GM21390 (cell line): ENCODE measurements at regions not wholly inside any gene's neighbourhood (a gene's known extent, or its start where the extent isn't known, plus 50 kb on each side); places are given as distances from the start of the nearest gene placed in this dataset.
"Not testable (repeated sequence)": the region's sequence is repeated elsewhere in the genome, so short reads cannot be mapped to it uniquely, and the experiment has no call there.

ENCODE experiments used
- ATAC-seq: cut with Tn5 transposase; IDR thresholded peaks from one replicate; pipeline ENCODE4 v1.9.1; 2021; ENCODE audit not compliant: unreplicated experiment

- ATAC-seq = no peak
Observed at GRCh38 chr7:108810756-108811385, 241.2 kb downstream of the DNAJB9 start.

- no peak for ATAC-seq
Observed at GRCh38 chr7:108813251-108814014, 243.8 kb downstream of the DNAJB9 start.

GRCh38 chr7:108815815-108816214 is 246.1 kb downstream of the DNAJB9 start:
- ATAC-seq = no peak

- ATAC-seq = no peak
Observed at GRCh38 chr7:108818742-108819141, 249.1 kb downstream of the DNAJB9 start.

- ATAC-seq = no peak
Observed at GRCh38 chr7:108824840-108825580, 255.3 kb downstream of the DNAJB9 start.

GRCh38 chr7:108825581-108825909 is 255.9 kb downstream of the DNAJB9 start:
- ATAC-seq = no peak

- no peak for ATAC-seq
Observed at GRCh38 chr7:108836256-108836655, 266.6 kb downstream of the DNAJB9 start.

GRCh38 chr7:108838198-108838597 is 268.5 kb downstream of the DNAJB9 start:
- ATAC-seq = no peak

GRCh38 chr7:108839076-108839475 is 269.4 kb downstream of the DNAJB9 start:
- ATAC-seq = no peak

GRCh38 chr7:108845951-108846350 is 276.3 kb downstream of the DNAJB9 start:
- no peak for ATAC-seq

GRCh38 chr7:108846471-108846870 is 276.8 kb downstream of the DNAJB9 start:
- no peak for ATAC-seq

GRCh38 chr7:108848486-108848885 is 278.8 kb downstream of the DNAJB9 start:
- ATAC-seq = no peak

GRCh38 chr7:108860615-108861014 is 290.9 kb downstream of the DNAJB9 start:
- no peak for ATAC-seq

GRCh38 chr7:108861071-108861470 is 291.4 kb downstream of the DNAJB9 start:
- no peak for ATAC-seq

- no peak for ATAC-seq
Observed at GRCh38 chr7:108863227-108863848, 293.7 kb downstream of the DNAJB9 start.

GRCh38 chr7:108869070-108869469 is 299.4 kb downstream of the DNAJB9 start:
- no peak for ATAC-seq

- peak; percentile 62 for ATAC-seq
Observed at GRCh38 chr7:108875139-108875538, 305.5 kb downstream of the DNAJB9 start.

GRCh38 chr7:108890862-108891261 is 321.2 kb downstream of the DNAJB9 start:
- ATAC-seq = no peak

- ATAC-seq = no peak
Observed at GRCh38 chr7:108908456-108908855, 338.8 kb downstream of the DNAJB9 start.

- no peak for ATAC-seq
Observed at GRCh38 chr7:108911016-108911415, 341.3 kb downstream of the DNAJB9 start.

- ATAC-seq = no peak
Observed at GRCh38 chr7:108920490-108920889, 350.8 kb downstream of the DNAJB9 start.

- not testable (repeated sequence) for ATAC-seq
Observed at GRCh38 chr7:108943048-108943447, 373.4 kb downstream of the DNAJB9 start.
